ENCODE measurements at regions not wholly inside any gene's neighbourhood (a gene's known extent, or its start where the extent isn't known, plus 50 kb on each side); places are given as distances from the start of the nearest gene placed in this dataset.

DNA sequence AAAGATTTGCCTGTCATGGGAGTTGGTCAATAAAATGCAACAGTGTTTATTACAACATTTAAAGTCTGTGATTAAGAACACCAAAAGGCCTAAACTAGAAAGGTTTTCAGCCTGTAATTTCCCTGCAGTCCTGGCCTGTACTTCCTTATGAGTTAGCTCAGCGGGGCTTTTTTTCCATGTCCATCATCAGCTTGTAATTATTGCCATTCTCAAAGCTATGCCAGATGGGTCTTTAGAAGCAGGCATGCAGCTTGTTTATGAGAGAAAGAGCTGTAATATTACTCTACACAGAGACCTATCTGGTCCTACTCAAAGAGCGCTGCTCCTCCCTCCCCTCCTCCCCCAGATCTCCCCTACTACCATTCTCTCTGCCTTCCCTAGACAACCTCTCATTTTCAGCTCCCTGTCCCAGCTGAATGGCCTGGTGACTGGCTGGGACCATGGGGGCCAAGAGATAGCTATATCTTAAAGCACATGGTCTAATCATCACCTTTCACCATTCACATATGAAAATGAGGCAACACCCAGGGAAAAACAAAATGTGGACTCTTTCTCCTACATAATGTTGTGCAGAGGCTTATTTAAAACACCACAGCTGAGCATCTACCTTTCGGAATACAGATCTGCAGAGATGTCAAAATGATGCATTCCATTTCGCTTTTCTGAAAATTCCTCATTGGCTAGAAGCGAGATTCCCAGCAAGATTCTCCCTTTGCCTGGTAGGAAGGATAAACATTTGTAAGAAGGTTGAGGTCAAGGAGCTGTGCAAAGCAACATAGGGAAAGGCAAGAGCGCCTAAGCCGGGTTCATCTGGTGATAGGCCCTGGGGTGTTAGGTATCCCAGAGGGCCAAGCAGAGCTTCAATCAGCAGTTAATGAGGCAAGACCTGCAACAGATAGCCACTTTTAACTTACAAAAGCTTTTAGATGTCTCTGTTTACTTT lies 209.7 kb upstream of the CDKN3 start:
- no peak overlapping the region for H3K27ac ChIP-seq (ENCODE audit: low read depth, low read length)
- no peaks in the 10 kb centered on the region for H3K79me2 ChIP-seq (ENCODE audit: control insufficient read depth, low read length)
- no peaks in the 10 kb centered on the region for H3F3A ChIP-seq (ENCODE audit: control insufficient read depth, insufficient read depth)
- H3K27me3 ChIP-seq (ENCODE audit: control insufficient read depth, low read length), result 0 out of 2 replicates have a peak, but pooled peaks cover 3% of the 10 kb centered on the region
- no peaks in the 10 kb centered on the region for H4K20me1 ChIP-seq (ENCODE audit: control insufficient read depth, insufficient read depth, low read depth, low read length)
- no peaks in the 10 kb centered on the region for H3K9me3 ChIP-seq (ENCODE audit: control insufficient read depth, insufficient read depth, low read length)
- H3K36me3 ChIP-seq (ENCODE audit: control insufficient read depth, low read length), result no peaks in the 10 kb centered on the region
- no peak overlapping the region for H3K4me3 ChIP-seq (ENCODE audit: low read length)
- no peak overlapping the region for H3K4me2 ChIP-seq (ENCODE audit: low read length)
- no peak for TF ChIP-seq EZH2phosphoT487 (IDR thresholded peaks at IDR 0.05; ENCODE audit: borderline replicate concordance, low read length)
- TF ChIP-seq, protein P1, sequence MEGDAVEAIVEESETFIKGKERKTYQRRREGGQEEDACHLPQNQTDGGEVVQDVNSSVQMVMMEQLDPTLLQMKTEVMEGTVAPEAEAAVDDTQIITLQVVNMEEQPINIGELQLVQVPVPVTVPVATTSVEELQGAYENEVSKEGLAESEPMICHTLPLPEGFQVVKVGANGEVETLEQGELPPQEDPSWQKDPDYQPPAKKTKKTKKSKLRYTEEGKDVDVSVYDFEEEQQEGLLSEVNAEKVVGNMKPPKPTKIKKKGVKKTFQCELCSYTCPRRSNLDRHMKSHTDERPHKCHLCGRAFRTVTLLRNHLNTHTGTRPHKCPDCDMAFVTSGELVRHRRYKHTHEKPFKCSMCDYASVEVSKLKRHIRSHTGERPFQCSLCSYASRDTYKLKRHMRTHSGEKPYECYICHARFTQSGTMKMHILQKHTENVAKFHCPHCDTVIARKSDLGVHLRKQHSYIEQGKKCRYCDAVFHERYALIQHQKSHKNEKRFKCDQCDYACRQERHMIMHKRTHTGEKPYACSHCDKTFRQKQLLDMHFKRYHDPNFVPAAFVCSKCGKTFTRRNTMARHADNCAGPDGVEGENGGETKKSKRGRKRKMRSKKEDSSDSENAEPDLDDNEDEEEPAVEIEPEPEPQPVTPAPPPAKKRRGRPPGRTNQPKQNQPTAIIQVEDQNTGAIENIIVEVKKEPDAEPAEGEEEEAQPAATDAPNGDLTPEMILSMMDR (IDR thresholded peaks at IDR 0.05; ENCODE audit: low read depth, low read length, poor library complexity, severe bottlenecking), result no peak
- H3K4me1 ChIP-seq (ENCODE audit: control insufficient read depth, low read length), result no peaks in the 10 kb centered on the region
- no peaks in the 10 kb centered on the region for H3K9me2 ChIP-seq (replicated peaks; ENCODE audit: control insufficient read depth, low read length)

DNA sequence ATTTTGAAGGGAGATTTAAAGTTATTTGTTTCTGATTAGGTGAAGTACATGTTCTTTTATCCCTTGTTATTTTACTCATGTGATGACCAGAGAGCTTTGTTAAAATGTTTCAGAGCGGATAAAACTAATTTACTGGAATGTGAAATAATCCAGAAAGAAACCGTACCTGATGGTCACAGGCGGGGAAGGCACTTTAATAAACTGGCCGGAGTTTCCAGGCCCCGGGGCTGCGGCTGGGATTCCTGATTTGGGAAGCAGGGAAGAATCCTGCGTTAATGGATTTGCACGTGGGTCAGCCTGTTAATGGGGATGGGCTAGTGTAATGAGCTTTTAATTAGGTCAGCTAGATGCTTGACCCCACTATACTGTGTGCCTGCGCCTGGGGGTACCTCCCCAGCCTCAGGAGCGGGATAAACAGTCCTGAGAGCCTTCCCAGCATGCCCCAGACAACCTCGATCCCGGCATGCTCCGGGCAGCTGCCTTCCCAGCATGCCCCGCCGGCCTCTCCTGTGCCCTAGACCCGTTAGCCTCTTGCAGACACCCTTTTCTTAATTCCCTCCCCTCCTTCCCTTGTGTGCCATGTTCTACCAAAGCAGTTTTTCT lies 208.6 kb upstream of the CDKN3 start:
- H4K20me1 ChIP-seq (ENCODE audit: control insufficient read depth, insufficient read depth, low read depth, low read length), result no peaks in the 10 kb centered on the region
- no peaks in the 10 kb centered on the region for H3K79me2 ChIP-seq (ENCODE audit: control insufficient read depth, low read length)
- H3K9me2 ChIP-seq (replicated peaks; ENCODE audit: control insufficient read depth, low read length), result no peaks in the 10 kb centered on the region
- no peaks in the 10 kb centered on the region for H3K4me1 ChIP-seq (ENCODE audit: control insufficient read depth, low read length)
- H3K9me3 ChIP-seq (ENCODE audit: control insufficient read depth, insufficient read depth, low read length), result no peaks in the 10 kb centered on the region
- no peak overlapping the region for H3K4me2 ChIP-seq (ENCODE audit: low read length)
- 0 out of 2 replicates have a peak, but pooled peaks cover 3% of the 10 kb centered on the region for H3K27me3 ChIP-seq (ENCODE audit: control insufficient read depth, low read length)
- H3F3A ChIP-seq (ENCODE audit: control insufficient read depth, insufficient read depth), result no peaks in the 10 kb centered on the region
- no peak overlapping the region for H3K4me3 ChIP-seq (ENCODE audit: low read length)
- H3K27ac ChIP-seq (ENCODE audit: low read depth, low read length), result no peak overlapping the region
- no peaks in the 10 kb centered on the region for H3K36me3 ChIP-seq (ENCODE audit: control insufficient read depth, low read length)
- TF ChIP-seq EZH2phosphoT487 (IDR thresholded peaks at IDR 0.05; ENCODE audit: borderline replicate concordance, low read length), result no peak
- TF ChIP-seq, protein P1 (IDR thresholded peaks at IDR 0.05; ENCODE audit: low read depth, low read length, poor library complexity, severe bottlenecking), result no peak

DNA sequence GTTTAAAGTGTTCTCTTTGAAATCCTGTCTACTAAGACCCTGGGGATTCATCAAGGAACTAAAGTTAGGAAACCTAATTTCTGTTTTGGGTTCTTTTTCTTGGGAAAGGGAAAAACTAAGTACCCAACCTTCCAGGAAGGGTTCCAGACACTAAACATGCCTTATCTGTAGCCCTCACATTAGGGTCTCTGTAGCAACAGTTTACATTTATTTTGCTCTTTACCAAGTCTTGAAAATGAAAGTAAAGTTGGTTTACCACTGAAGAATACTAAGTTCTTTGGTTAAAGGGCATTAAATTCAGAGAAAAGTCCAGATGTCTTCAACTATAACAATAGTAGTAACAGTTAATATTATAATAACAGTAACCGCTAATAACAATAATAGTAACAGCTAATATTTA lies 207.5 kb upstream of the CDKN3 start:
- no peak for TF ChIP-seq EZH2phosphoT487 (IDR thresholded peaks at IDR 0.05; ENCODE audit: borderline replicate concordance, low read length)
- TF ChIP-seq, protein P1 (IDR thresholded peaks at IDR 0.05; ENCODE audit: low read depth, low read length, poor library complexity, severe bottlenecking), result no peak

More for the DNA sequence above, 207.5 kb upstream of the CDKN3 start:
- Histone ChIP-seq H4K20me1 (ENCODE audit: control insufficient read depth, insufficient read depth, low read depth, low read length) (no peaks in the 10 kb centered on the region), H3K9me3 (ENCODE audit: control insufficient read depth, insufficient read depth, low read length) (no peaks in the 10 kb centered on the region), H3K4me3 (ENCODE audit: low read length) (no peak overlapping the region), H3K27me3 (ENCODE audit: control insufficient read depth, low read length) (no peaks in the 10 kb centered on the region), H3K36me3 (ENCODE audit: control insufficient read depth, low read length) (no peaks in the 10 kb centered on the region), H3F3A (ENCODE audit: control insufficient read depth, insufficient read depth) (no peaks in the 10 kb centered on the region), H3K4me2 (ENCODE audit: low read length) (no peak overlapping the region), H3K4me1 (ENCODE audit: control insufficient read depth, low read length) (no peaks in the 10 kb centered on the region), H3K9me2 (replicated peaks; ENCODE audit: control insufficient read depth, low read length) (no peaks in the 10 kb centered on the region), H3K27ac (ENCODE audit: low read depth, low read length) (no peak overlapping the region), H3K79me2 (ENCODE audit: control insufficient read depth, low read length) (no peaks in the 10 kb centered on the region)
